KOPT-K1 (cell line): ENCODE measurements at regions not wholly inside any gene's neighbourhood (a gene's known extent, or its start where the extent isn't known, plus 50 kb on each side); places are given as distances from the start of the nearest gene placed in this dataset.

Experiments
- H3K27ac ChIP-seq: fragments of 200-600 bp; sonication (generic); 2 replicates; pipeline ENCODE4 v1.5.1; 2016; ENCODE audit warnings: antibody characterized with exemption, mild to moderate bottlenecking, low read depth, low read length; ENCODE audit not compliant: poor library complexity, severe bottlenecking
- H3K36me3 ChIP-seq: fragments of 200-600 bp; sonication (generic); 2 replicates; pipeline ENCODE4 v1.5.1; 2017; ENCODE audit warnings: antibody characterized with exemption, mild to moderate bottlenecking, low read length, moderate library complexity; ENCODE audit not compliant: insufficient read depth
- H3K9me3 ChIP-seq: fragments of 200-600 bp; sonication (generic); 2 replicates; pipeline ENCODE4 v1.5.1; 2017; ENCODE audit warnings: antibody characterized with exemption, low read length, mild to moderate bottlenecking; ENCODE audit not compliant: insufficient read depth, poor library complexity, severe bottlenecking

- Histone ChIP-seq H3K27ac (no peak overlapping the region), H3K9me3 (no peaks in the 10 kb centered on the region), H3K36me3 (no peaks in the 10 kb centered on the region)
Measured at GRCh38 chr3:18666655-18667054, 241.5 kb upstream of the SATB1 start.

DNA sequence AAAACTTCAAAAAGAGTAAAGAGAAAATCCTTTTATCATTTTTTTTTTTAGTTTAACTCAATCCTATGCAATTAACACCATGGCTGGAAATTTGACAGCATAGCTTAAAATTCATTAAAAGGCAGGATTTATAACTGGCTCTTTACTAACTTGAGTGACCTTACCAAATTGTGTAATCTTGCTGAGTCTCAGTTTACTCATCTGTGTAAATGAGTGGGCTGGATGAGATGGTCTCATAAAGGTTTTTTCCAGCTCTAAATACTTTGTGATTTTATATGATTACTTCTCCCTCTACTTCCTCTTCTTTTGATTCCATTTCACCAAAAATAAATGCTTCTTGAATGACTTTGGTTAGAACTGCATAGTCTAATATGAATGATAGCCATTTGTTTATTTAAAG, 234.9 kb upstream of the SATB1 start:
- H3K9me3 ChIP-seq: no peaks in the 10 kb centered on the region
- no peaks in the 10 kb centered on the region for H3K36me3 ChIP-seq
- no peak overlapping the region for H3K27ac ChIP-seq

DNA sequence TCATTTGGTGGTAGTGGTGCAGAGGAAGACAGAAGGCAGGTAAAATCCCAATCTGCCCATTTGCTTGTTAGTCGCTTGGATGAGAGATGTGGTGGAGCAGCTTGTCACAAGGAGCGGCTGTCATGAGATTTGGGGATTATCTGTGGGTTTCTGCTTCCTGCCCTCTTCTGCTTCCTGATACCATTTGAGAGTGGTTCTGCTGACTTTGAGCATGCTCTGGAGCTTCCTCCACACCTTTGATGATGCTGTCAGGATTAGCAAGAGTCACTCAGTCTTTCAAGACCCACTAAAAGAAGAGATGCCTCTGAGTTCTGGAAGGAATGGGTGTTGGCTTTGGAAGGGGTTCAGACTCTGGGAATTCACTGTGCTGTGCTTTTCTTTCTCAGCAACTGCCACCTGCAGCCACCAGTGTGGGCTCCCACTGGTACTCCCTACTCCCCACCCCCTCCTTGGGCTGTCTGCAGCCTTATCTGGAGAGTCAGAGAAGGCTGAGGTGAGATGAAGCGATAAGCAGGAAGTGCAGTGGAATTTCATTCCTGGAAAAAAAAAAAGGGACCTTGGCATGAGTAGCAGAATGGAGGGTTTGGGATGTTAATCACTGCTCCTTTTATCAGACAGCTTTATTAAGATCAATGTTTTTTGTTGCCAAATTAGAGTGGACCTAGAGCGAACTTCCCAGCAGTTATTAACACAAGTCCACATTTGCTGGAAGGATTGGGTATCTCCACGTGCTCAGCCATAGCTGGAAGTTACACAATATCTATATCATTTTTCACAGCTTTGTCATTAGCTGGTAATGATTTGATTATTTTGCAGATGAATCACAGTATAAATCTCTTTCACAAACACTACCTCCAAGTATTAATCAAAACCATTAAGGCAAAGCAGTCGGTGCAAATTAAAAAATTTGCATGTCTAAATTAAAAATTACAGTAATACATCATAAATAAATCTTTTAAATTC, 233.0 kb upstream of the SATB1 start:
- Histone ChIP-seq H3K9me3 (no peaks in the 10 kb centered on the region), H3K36me3 (no peaks in the 10 kb centered on the region), H3K27ac (peak overlapping the region; percentile 35)

DNA sequence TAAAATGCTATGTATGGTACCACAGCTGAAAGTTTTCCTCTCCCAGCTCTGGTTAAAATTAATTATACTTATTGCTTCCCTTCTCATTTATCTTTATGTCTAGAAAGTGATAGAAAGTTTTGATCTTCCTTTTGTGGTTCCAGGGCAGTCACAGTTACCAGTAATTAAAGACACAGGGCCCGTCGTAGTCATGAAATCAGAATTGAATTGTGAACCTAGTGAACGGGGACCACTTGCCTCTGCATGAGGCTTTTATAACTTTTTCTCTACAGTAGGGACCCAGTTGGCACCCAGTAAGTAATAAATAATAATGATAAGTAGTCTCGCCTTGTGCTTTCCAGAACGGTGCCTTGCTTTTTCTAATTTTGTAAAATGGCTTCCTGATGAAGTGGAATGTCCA, 231.7 kb upstream of the SATB1 start:
- Histone ChIP-seq H3K36me3 (no peaks in the 10 kb centered on the region), H3K27ac (no peak overlapping the region), H3K9me3 (no peaks in the 10 kb centered on the region)

- no peaks in the 10 kb centered on the region for H3K9me3 ChIP-seq
- no peak overlapping the region for H3K27ac ChIP-seq
- H3K36me3 ChIP-seq: no peaks in the 10 kb centered on the region
Measured at GRCh38 chr3:18656410-18656809, 231.3 kb upstream of the SATB1 start.

DNA sequence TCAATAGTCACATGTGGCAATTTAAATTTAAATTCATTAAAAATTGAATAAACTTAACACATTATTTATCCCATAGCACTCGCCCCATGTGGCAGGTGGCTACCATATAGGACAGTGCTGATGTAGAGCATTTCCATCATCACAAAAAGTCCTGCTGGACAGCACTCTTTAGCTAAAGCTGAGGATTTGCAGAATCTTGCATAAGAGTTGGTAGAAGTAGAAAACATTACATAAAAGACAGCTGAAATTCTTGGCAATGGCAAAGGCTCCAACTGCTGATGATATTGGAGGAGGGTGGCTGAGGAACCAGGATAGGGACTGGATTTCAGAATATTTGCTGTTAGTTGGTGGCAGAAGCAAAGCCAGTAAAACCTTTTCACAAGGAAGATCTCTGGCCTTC, 230.7 kb upstream of the SATB1 start:
- H3K27ac ChIP-seq: no peak overlapping the region

DNA sequence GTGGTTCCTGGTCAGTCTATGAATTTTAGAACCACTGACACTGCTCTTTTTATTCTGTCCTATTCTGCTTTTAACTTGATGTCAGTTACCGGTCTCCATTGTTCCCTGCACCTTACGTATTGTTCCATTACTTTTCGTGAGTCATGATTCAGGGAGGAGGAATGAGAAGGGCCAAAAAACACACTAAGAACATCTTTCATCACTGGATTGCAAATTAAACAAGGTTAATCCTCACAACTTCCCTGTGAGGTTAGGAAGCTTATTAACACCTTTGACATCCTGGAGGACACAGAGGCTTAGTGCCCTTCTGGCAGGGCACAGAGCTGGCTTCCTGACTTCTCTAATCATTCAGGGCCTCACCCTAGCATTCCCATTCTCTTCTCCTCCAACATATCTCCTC, 227.6 kb upstream of the SATB1 start:
- Histone ChIP-seq H3K27ac (no peak overlapping the region), H3K36me3 (no peaks in the 10 kb centered on the region), H3K9me3 (no peaks in the 10 kb centered on the region)

More for the DNA sequence above, 230.7 kb upstream of the SATB1 start:
- Histone ChIP-seq H3K9me3 (no peaks in the 10 kb centered on the region), H3K36me3 (no peaks in the 10 kb centered on the region)

- no peaks in the 10 kb centered on the region for H3K36me3 ChIP-seq
- H3K9me3 ChIP-seq: no peaks in the 10 kb centered on the region
- H3K27ac ChIP-seq: no peak overlapping the region
Measured at GRCh38 chr3:18650731-18651130, 225.6 kb upstream of the SATB1 start.

DNA sequence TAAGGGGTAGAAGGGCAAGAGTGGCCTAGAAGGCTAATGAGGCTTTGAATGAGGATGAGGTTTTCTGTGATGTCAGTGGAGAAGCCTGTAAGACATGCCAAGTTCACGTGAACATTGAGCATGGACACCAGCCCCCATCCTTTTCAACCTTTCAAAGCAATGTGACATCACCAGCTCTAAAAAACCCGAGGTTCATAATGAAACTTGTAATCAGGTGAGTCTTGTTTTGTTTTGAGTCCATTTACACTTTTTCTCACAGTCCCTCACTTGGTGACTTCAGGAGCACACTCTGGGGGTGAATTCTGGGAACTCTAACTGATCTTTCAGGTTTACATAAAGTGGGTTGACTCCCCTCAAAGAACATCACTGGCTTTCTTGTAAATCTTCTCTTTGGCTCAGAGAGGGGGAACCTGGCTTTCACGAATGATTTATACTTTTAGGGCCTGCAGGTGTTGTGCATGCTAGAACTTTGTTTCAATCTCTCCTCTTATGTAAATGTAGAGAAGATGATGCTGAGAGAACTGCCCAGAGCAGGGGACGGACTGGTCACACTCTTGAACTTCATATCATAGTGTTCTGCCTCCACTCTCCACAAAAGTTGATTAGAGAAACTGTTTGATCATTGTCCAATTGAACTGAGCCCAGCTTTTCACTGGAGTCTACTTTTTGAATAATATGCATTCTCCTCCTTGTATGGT, 224.7 kb upstream of the SATB1 start:
- H3K36me3 ChIP-seq: no peaks in the 10 kb centered on the region
- H3K27ac ChIP-seq: no peak overlapping the region
- no peaks in the 10 kb centered on the region for H3K9me3 ChIP-seq

DNA sequence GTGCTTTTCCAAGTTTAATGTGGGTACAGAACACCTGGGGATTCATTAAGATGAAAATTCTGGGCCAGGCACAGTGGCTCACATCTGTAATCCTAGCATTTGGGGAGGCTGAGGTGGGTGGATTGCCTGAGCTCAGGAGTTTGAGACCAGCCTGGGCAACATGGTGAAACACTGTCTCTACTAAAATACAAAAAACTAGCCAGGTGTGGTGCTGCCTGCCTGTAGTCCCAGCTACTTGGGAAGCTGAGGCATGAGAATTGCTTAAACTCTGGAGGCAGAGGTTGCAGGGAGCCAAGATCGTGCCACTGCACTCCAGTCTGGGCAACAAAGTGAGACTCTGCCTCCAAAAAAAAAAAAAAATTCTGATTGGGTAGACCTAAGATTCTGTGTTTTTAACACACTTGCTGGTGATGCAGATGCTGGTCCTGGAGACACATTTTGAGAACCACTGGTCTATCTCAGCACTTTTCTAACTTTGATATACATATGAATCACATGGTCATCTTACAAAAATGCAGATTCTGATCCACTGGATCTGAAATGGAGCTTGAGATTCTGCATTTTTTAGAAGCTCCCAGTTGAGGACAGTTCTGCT, 223.8 kb upstream of the SATB1 start:
- Histone ChIP-seq H3K9me3 (no peaks in the 10 kb centered on the region), H3K27ac (no peak overlapping the region), H3K36me3 (no peaks in the 10 kb centered on the region)

DNA sequence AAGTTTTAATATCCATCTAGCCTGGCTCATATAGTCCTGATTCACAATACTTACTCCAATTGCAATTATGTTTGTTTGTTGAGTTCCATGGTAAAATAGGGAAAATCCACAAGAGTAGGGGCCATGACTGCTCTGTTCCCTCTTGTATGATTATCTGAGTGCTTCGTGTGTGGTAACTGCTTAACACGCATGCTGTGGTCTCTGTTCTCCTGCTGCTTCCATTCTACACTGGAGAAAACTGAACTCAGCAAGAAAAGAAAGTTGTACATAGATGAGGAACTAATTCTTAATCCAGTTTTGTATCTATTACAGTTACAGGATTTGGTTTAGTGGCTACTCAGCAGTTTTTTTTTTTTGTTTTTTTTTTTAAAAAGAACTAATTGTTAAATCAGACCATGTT, 223.0 kb upstream of the SATB1 start:
- Histone ChIP-seq H3K9me3 (no peaks in the 10 kb centered on the region), H3K36me3 (no peaks in the 10 kb centered on the region), H3K27ac (no peak overlapping the region)

GRCh38 chr3:18645619-18646018, 220.5 kb upstream of the SATB1 start:
- Histone ChIP-seq H3K36me3 (no peaks in the 10 kb centered on the region), H3K9me3 (no peaks in the 10 kb centered on the region), H3K27ac (no peak overlapping the region)

DNA sequence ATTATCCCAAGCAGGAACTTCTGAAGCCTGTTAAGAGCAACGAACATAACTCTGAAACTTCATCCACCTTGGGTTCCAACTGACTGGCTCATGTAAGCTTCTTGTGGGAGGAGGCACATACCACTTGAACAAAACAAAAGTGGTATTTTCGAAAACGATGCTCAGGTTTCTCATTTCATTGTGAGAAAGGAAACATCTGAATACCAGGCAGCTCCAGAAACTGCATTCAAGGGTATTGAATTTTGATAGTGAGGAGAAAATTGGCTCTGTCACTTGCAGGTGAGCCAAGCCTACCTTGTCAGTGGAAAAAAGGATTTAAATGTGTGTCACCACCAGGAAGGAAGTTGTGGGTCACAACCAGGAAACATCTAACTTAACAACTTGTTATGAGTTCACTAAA, 218.1 kb upstream of the SATB1 start:
- no peaks in the 10 kb centered on the region for H3K9me3 ChIP-seq
- H3K27ac ChIP-seq: no peak overlapping the region
- no peaks in the 10 kb centered on the region for H3K36me3 ChIP-seq

- Histone ChIP-seq H3K36me3 (no peaks in the 10 kb centered on the region), H3K27ac (no peak overlapping the region), H3K9me3 (no peaks in the 10 kb centered on the region)
Measured at GRCh38 chr3:18641916-18642315, 216.8 kb upstream of the SATB1 start.

DNA sequence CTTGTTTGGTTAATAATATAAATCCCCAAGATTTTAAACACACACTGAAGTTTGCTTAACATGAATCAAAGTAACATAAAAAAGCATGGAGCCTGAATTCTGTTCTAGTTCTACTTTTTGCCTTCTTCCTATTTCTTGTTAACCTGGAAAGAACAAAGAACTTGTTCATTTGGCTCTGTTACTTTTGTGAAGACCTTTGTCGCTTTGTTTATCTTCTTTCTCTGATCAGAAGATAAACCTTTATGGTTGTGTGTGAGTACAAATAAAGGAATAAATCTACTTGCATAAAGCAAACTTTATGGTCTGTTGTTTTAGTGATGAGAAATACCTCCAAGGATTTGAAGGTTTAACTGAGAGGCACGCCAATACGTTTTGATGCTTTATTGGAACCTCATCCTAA, 210.1 kb upstream of the SATB1 start:
- Histone ChIP-seq H3K36me3 (no peaks in the 10 kb centered on the region), H3K9me3 (no peaks in the 10 kb centered on the region), H3K27ac (no peak overlapping the region)
